Activated CD8-positive, alpha-beta T cell treated with anti-CD3 and anti-CD28 coated beads for 36 hours (primary cell): ENCODE measurements at regions not wholly inside any gene's neighbourhood (a gene's known extent, or its start where the extent isn't known, plus 50 kb on each side); places are given as distances from the start of the nearest gene placed in this dataset.

ENCODE experiments used
- ATAC-seq: fragments of 200-7000 bp; cut with Tn5 transposase; one replicate; pipeline ENCODE4 v1.10.0; 2021; ENCODE audit warnings: mild to moderate bottlenecking, moderate library complexity
- CTCF ChIA-PET: fragments of 350-600 bp; sonication (Branson Sonifier 250); formaldehyde crosslinking; loops from one replicate; lab custom pipeline; 2021; ENCODE audit warnings: antibody characterized with exemption; lab: Charles Lee
- POLR2A ChIA-PET: fragments of 350-600 bp; sonication (Branson Sonifier 250); formaldehyde crosslinking; loops from one replicate; lab custom pipeline; 2021; ENCODE audit warnings: antibody characterized with exemption; lab: Charles Lee
- DNase-seq: peaks from one replicate; pipeline ENCODE4 v3.0.0-alpha.2; 2020
- H3K27ac Mint-ChIP-seq: one replicate; pipeline ENCODE4 v1.8.0; 2021; ENCODE audit warnings: mild to moderate bottlenecking, mixed read lengths
- H3K27me3 Mint-ChIP-seq: one replicate; pipeline ENCODE4 v1.8.0; 2021; ENCODE audit warnings: mixed read lengths
- H3K36me3 Mint-ChIP-seq: one replicate; pipeline ENCODE4 v1.8.0; 2021; ENCODE audit warnings: low read depth, mixed read lengths
- H3K4me1 Mint-ChIP-seq: one replicate; pipeline ENCODE4 v1.8.0; 2021; ENCODE audit warnings: low read depth, mixed read lengths
- H3K4me3 Mint-ChIP-seq: one replicate; pipeline ENCODE4 v1.8.0; 2021; ENCODE audit warnings: mild to moderate bottlenecking, moderate library complexity, mixed read lengths
- H3K9me3 Mint-ChIP-seq: one replicate; pipeline ENCODE4 v1.8.0; 2021; ENCODE audit warnings: mixed read lengths
- CTCF ChIP-seq: fragments of 200-600 bp; IDR thresholded peaks from one replicate; pipeline ENCODE4 v1.8.0; 2022; ENCODE audit warnings: antibody characterized with exemption, mild to moderate bottlenecking
- intact Hi-C: fragments of 100-400 bp; cut with micrococcal nuclease; formaldehyde crosslinking; loops from one replicate; pipeline ENCODE4 v1.10.0; 2022

GRCh38 chr2:146481629-146482028 is 1363.2 kb upstream of the ACVR2A start:
- Mint-ChIP-seq H3K27ac (no peak overlapping the region), H3K36me3 (no peaks in the 10 kb centered on the region), H3K4me3 (no peak overlapping the region), H3K4me1 (no peaks in the 10 kb centered on the region), H3K9me3 (no peaks in the 10 kb centered on the region), H3K27me3 (no peaks in the 10 kb centered on the region)
- no peak for TF ChIP-seq CTCF
- DNase-seq (no peak), ATAC-seq (no peak)
- CTCF ChIA-PET, result no interaction called here
- POLR2A ChIA-PET, result no interaction called here
- intact Hi-C loops, result no loop called here

DNA sequence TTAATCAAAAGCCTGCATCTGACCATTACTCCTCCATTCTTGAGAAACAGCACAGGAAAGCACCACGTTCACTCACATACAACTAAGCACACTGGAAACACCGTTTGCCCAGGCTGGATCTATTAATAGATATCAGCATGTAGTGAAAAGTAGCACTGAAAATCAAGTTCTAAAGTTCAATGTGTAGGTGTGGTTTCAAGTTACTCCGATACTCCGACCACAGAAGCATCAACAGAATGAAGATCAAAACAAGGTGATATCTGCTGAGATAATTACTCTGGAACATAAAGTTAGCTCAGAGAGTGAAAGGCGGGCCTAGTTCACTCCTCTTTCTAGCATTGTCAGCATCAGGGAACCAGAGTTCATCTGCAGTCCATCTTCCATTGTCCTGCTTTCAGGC is 1367.4 kb upstream of the ACVR2A start:
- Mint-ChIP-seq H3K27ac (no peak overlapping the region), H3K27me3 (no peaks in the 10 kb centered on the region), H3K4me1 (no peaks in the 10 kb centered on the region), H3K9me3 (no peaks in the 10 kb centered on the region), H3K36me3 (no peaks in the 10 kb centered on the region), H3K4me3 (no peak overlapping the region)
- intact Hi-C loops, result no loop called here
- DNase-seq (no peak), ATAC-seq (no peak)
- CTCF ChIA-PET, result no interaction called here
- TF ChIP-seq CTCF, result no peak
- POLR2A ChIA-PET, result no interaction called here

DNA sequence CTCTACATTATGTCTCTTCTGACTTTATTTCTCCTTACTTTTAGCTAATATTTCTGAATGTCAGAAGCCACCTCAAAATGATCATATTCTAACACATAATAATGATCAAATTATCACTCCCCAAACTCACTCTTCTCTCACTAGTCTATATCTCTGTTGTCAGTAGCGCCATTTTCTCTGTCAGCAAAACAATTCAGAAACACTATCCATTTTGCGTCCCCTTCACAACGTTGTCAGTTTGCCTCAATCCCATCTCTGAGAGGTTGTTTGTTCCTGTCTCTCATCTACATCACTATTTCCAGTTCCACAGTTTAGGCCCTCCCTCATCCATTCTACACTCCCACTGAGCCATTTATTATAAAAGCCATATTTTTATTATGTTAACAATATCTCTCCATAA is 1376.3 kb upstream of the ACVR2A start:
- DNase-seq (no peak), ATAC-seq (no peak)
- Mint-ChIP-seq H3K9me3 (peaks cover 2% of the 10 kb centered on the region), H3K4me1 (no peaks in the 10 kb centered on the region), H3K36me3 (no peaks in the 10 kb centered on the region), H3K27me3 (no peaks in the 10 kb centered on the region), H3K4me3 (no peak overlapping the region), H3K27ac (no peak overlapping the region)
- TF ChIP-seq CTCF, result no peak
- ChIA-PET CTCF (no interaction called here), POLR2A (no interaction called here)
- intact Hi-C loops, result no loop called here

GRCh38 chr2:146467425-146467824 is 1377.4 kb upstream of the ACVR2A start:
- TF ChIP-seq CTCF, result no peak
- Mint-ChIP-seq H3K4me1 (no peaks in the 10 kb centered on the region), H3K27me3 (no peaks in the 10 kb centered on the region), H3K4me3 (no peak overlapping the region), H3K9me3 (peaks cover 2% of the 10 kb centered on the region), H3K27ac (no peak overlapping the region), H3K36me3 (no peaks in the 10 kb centered on the region)
- intact Hi-C loops, result no loop called here
- ChIA-PET POLR2A (no interaction called here), CTCF (no interaction called here)
- DNase-seq, result no peak
- ATAC-seq, result no peak

GRCh38 chr2:146465460-146465859 is 1379.4 kb upstream of the ACVR2A start:
- H3K27ac Mint-ChIP-seq, result no peak overlapping the region
- DNase-seq, result no peak
- H3K36me3 Mint-ChIP-seq, result no peaks in the 10 kb centered on the region
- CTCF ChIA-PET, result no interaction called here
- no peaks in the 10 kb centered on the region for H3K27me3 Mint-ChIP-seq
- intact Hi-C loops, result no loop called here
- no peak for ATAC-seq
- peaks cover 14% of the 10 kb centered on the region for H3K9me3 Mint-ChIP-seq
- POLR2A ChIA-PET, result no interaction called here
- no peak for TF ChIP-seq CTCF
- H3K4me1 Mint-ChIP-seq, result no peaks in the 10 kb centered on the region
- H3K4me3 Mint-ChIP-seq, result no peak overlapping the region
